T1000 (cell line): ENCODE measurements at regions not wholly inside any gene's neighbourhood (a gene's known extent, or its start where the extent isn't known, plus 50 kb on each side); places are given as distances from the start of the nearest gene placed in this dataset.
"Not testable (repeated sequence)": the region's sequence is repeated elsewhere in the genome, so short reads cannot be mapped to it uniquely, and the experiment has no call there.

Source experiments
- DNase-seq: peaks from one replicate; lab custom pipeline; 2025; ENCODE audit warnings: mixed read lengths; lab: John Stamatoyannopoulos, UW

DNA sequence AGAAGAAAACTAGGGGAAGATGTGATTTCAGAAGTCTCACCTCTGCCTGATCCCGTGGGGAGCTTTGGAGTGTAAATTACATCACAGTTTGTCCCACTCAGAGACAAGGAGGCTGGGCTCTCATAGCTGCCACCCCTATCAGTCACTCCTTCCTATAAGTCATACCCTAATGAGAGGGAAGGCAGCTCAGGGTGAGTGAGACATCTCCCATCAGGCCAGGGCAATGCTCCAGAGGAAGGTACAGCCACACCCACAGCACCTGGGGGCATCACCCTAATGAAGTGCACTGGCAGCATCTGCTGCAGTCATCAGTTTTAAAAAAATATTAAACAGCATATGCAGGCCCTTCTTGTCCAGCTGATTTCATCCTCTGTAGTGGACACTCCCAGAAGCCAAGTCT is 223.1 kb upstream of the NBPF12 start:
- not testable (repeated sequence) for DNase-seq

DNA sequence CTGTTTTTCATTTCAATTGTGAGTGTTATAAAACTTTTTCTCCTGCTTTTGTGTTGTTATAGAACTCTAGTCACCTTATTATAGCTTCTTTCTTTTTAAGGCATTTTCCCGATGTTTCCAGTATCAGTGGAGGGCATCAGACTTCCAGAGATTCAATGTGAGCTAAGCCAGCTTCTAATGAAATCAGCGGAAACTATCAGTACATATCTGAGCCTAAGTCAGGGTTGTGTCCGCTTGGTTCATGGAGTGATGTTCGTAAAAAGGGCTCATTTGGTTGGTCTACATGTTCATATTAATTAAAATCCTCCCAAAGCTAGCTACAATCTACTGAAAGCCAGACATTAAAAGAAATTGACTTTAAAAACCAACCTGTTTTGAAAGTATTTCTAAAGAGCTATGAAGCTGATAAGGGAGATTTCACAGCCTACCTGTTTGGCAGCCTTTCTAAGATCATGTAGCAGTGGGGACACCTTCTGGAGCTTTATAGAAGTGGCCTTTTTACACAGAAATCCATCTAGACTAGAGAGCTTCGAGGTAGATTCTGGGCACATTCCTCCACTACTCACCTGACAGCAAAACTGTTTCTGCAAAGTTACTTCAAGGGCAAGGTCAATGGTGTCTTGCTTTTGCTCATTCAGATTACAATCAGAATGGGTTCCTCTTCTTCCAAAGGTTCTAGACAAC is 227.1 kb upstream of the NBPF12 start:
- not testable (repeated sequence) for DNase-seq

DNA sequence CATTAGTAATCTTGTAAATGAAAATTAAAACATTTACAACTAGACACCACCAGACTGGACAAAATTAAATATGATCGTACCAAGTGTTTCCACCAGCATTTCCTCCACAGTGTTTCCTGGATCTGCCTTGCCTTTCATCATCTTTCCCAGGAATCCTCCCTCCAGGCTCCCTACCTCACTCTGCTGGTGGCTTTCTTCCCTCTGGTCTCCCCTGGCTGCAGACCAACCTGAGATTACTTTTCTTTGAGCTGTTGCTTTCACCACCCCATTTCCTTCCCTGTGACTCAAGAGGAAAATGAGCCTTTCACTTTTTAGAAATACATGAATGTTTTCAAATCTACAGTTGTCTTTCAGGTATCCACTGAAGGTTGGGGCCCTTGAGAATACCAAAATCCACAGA is 228.8 kb upstream of the NBPF12 start:
- DNase-seq = not testable (repeated sequence)

DNA sequence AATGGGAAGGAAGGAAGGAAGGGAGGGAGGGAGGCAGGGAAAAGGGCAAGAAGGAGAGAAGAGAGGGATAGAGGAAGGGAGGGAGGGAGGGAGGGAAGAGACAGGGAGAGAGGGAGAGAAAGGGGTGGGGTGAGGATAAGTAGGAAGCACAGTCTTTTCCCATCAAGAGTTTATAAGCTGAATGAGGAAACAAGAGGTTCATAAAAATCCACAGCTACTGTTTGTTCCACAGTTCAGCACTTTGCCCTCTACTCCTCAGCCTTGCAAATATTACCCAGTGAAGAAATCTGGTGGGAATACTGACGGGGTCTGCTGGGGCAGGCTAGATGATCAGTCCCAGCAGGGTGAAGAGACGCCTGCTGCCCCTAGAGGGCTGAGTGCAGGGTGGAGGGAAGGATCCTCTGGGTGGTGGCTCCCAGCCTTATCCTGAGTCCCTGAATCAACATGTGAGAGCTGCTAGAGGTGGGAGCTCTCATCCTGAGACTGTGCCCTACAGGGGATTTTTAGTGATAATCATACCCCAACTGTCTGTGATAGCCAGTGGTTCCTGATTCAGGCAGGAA is 233.9 kb upstream of the NBPF12 start:
- not testable (repeated sequence) for DNase-seq

DNA sequence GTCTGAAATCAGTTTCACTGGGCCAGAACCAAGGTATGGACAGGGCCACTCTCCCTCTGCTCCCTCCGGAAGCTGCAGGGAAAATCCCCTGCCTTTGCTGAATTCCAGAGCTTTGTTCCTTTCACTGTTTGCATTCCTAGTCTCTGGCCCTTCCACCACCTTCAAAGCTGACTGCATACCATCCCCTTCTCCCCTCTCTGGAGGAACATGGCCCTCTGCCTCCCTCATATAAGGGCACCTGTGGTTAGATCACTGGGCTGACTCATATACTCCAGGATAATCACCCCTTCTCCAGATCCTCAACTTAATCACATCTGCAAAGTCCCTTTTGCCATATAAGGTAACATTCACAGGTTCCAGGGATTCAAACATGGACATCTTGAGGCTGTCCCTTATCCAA is 236.8 kb upstream of the NBPF12 start:
- not testable (repeated sequence) for DNase-seq

DNA sequence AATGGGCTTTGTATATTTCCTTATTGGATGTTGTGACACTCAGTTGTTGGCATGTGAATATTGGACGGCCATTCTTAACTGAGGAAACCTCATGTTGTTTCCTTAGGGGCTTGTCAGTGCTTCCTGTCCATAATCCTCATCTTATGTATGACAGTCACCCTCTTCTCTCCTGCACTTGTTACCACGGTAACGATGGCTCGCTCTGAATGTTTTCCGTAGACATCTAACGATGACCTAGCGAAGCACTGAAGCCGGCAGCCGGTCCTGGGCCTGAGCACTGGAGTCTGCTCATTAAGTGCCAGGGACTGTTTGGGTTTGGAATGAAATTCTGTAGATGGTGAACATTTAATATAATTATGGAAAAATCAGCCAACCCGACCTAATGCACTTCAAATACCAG is 242.7 kb upstream of the NBPF12 start:
- not testable (repeated sequence) for DNase-seq

DNA sequence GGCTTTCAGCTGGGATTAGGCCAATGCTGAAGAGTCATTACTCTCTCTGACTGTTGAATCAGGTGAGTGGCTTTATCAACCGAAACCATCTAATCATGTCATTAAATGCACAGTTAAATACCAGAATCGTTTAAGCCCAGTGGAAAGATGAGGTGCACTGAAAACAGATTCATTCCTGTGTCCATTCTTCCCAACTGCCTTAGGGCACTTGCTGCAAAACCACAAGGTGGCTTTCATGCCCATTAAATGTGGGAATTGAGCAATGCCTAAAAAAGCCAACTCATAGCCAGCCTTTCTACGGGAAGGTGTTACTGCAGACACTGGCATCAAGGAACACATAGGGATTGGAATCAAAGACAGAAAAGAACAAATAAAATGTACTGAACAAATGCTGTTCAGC is 246.3 kb upstream of the NBPF12 start:
- not testable (repeated sequence) for DNase-seq

DNA sequence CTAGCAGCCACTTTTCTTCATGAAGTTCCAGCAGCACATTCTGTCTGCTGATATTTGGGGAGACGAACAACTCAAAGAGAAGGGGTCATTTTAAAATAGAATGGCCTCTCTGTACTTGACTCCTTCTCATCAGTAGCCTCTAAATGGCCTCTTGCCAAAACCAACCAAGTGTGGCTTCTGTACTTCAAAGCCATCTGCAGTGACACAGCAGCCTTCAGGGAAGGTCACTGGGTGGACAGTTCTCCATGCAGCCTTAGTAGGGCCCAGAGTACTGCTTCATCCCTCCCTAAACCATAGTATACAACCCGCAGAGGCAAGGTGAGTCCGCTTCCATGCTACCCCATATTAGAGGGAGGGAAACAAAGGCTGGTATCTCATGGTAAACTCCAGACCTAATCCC is 249.2 kb upstream of the NBPF12 start:
- DNase-seq = not testable (repeated sequence)

DNA sequence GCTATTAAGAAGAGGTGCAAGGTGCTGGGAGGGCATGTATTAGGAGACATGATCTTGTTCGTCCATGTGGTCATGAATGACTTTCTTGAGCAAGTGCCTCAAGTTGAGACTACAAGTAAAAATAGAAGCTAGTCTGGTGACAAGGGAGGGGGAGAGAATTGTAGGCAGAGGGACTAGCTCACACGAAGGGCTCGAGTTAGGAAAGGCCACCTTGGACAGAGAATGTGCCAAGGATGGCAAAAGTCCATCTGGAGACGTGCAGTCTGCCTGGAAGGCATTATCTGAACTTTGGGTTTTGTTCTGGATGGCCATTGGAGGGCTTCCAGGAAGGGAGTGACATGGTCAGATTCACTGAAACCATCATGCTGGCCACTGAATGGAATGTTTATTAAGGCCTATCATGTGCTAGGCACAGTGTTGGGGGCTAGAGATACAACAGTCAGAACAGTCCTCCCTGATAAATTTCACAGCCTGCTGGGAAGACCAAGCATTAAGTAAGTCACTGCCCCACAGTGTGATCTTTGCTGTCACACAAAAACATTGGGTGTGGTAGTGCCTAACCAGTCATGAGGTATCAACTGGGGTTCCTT is 251.3 kb upstream of the NBPF12 start:
- not testable (repeated sequence) for DNase-seq

DNA sequence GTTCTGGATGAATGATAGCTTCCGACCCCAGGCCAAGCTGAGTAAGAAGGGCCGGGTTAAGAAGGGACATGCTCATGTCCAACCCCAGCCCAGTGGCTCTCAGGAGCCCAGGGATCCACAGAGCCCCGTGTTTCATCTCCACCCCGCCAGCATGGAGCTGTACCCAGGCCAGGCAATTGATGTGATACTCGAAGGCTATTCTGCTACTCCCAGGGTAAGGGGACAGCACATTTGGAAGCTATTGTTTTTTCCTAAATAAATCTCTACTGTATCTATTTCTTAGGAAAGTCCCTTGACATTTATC is 255.0 kb upstream of the NBPF12 start:
- DNase-seq = not testable (repeated sequence)

DNA sequence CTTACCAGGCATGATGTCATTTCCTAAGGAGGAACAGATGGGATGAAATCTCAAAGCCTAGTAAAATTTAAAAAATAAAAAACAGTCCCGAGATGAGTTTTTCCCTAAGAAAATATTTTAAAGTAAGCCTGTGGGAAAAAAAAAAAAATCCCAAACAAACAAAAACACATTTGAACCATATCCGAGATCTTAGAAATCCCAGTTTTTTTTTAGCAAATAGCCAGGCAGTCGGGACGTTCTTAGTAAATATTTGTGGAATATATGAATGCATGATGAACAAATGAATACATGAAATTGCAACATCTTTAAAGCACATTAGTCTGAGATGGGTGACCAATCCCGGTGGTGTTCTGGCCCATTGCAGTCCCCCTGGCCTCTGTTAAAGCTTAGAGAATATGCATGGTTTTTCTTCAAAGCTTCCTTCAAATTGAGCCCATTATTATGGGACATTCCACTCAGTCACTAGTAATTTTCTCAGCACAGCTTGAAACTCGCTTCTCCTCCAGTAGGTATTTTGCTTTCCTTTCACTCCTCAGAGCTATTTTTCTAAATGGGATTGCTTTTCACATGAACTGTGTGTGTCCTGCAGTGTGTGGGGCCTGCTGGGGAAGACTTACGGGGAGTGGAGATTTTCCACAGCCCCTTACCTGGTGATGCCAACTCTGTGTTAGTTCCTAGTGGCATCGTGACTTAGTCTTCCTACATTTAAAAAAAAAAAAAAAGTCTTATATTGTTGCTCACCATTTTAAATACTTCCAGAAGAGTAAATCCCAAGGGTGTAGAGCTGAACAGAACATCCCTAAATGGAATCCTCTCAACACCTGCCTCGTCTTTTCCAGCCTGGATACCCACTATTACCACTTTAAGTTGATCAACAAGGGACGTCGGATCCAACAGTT is 255.6 kb upstream of the NBPF12 start:
- DNase-seq = not testable (repeated sequence)

DNA sequence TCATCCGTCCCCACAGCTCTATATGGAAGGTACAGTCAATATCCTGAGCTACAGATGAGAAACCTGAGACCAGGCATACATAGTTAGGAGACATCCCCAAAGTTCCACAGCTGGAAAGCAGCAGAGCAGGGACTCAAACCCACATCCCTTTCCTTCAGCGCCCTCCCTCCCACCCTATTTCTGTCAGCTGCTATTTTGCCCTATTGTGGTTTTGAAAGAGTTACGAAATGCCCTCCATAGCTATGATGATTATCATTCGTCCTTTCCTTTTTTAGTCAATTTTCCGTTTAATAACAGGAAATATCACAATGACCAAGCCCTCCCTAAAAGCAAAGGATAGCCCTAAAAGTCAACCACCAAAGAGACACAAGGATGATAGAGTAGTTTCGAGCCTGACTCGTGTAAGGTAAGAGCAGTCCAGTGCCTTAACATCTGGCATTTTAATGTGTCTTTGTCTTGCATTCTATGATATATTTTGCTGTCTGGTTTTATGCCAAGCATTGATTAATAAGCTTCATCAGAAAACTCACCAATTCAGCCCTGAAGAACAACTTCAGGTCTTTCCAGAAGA is 264.3 kb upstream of the NBPF12 start:
- not testable (repeated sequence) for DNase-seq

DNA sequence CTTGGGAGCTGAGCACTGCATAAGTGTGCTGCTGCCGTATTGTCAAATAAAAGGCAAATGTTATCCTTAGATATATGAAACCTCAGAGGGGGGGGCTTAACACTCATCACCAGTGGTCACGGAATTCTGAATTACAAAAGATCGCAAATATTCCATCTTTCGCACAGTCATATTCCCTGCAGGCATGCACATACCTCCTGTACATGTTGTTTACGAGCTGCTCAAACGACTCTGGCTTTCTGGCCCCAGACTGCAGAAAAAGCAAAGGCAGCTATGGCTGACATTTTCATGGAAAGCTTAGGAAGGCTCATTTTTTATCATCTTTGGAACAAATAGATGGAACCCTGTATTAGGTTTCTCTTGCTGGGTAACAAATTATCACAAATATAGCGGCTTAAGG is 265.5 kb upstream of the NBPF12 start:
- not testable (repeated sequence) for DNase-seq

DNA sequence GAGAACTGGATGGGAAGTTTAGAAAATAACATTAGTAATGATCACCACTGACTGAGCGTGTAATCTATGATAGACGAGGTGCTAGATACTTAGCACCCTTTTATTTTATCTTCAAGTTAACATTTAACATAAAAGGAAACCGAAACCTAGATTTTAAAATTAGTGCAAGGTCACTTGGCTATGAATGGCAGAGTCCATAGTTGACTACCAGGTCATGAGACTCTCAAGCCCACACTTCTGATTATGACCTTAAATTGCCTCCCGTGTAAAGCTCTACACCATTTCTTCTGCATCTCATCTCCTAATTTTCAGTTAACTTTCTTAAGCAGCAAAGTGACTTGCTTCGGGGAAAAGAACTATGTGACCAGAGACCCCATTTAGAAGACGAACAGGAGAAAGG is 266.5 kb upstream of the NBPF12 start:
- not testable (repeated sequence) for DNase-seq

DNA sequence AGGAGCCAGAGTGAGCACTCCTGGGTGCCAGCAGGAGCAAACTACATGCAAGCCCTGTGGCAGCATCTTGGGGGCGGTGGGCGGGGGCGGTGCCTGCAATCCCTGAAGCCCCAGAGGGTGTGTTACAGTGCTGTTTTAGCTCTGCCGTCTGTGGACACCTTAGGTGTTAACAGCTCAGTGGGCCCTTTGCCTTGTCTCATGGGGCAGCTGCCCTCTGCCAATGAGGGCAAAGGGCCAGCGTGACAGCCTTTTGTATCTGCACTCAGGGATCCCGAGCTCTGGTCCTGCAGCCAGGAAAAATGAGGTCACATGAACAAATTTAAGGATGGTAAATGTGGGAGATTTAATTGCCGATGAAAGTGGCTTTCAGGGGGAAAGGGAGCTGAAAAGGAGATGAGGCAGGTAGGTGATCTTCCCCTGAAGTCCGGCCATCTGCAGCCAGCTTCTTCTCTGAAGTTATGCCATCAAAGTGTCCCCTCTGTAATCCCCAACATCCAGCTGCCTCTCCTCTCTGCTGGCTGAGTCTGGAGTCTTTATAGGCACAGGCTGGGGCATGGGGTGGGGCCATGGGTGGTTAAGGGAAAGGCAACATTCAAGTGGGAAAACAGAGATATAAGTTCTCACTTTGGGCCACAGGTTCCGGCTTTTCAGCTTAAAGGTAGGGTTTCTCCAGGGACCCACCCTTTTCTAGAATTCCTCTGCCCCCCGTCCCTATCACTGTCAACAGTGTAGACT is 267.1 kb upstream of the NBPF12 start:
- DNase-seq = not testable (repeated sequence)

DNA sequence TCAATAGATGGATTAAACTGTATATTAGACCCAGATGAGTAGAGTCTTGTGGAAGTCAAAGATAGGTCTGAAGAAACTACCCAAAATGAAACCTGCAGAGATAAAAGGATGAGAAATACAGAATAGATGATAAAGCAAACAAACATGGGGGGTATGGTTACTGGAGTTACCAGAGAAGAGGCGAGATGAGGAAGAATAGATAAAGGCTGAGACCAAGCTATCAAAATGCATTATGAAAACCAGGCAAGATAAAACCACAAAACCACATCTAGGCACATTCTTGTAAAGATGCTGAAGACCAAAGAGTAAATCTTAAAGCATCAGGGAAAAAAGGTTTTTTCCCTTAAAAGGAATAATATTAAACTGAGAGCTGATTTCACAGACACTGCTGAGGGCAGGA is 271.8 kb upstream of the NBPF12 start:
- DNase-seq = not testable (repeated sequence)

DNA sequence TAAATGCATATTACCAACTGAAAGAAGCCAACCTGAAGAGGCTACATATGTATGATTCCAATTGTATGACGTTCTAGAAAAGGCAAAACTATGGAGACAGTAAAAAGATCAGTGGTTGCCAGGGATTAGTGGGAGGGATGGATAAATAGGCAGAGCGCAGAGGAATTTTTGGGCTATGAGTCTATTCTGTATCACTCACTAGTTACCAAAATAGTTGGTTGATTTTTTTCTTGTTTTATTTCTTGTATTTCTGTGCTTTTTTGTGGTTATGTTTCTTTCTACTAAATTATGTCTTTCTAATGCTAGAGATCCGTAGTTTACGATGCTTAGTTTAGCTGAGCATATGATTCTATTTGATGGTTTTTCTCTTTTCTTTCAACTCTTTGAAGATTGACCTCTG is 277.9 kb upstream of the NBPF12 start:
- DNase-seq = not testable (repeated sequence)

DNA sequence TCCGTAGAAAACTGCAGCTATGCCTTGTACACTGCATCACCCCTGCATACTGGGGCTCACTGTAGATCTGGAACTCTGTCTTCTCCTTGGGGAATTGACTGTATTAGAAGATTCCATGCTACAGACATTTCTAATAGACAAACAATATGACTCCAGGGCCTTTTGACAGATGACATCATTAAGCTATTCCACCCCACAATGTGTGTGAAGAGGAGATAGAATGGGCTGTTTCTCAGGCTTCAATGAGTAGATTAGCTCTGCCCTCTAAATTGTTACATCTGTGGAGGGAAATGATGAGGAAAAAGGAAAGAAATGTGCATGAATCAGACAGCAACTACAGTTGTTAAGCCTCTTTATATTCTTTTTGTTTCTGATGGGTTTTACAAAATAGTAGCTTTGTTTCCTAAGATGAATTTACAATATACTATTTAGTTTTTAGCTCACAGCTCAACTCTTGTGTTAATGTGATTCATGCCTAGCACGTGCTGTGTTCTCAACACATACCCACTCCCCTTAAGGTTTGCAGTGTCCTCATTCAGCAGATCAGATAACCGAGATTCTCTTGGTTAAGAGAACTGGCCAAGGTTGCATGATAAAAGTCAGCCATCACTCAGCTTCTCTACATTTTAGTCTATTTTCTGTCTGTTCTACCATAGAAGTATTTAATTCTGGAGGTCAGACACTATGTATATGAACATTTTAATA is 281.6 kb upstream of the NBPF12 start:
- DNase-seq = not testable (repeated sequence)

DNA sequence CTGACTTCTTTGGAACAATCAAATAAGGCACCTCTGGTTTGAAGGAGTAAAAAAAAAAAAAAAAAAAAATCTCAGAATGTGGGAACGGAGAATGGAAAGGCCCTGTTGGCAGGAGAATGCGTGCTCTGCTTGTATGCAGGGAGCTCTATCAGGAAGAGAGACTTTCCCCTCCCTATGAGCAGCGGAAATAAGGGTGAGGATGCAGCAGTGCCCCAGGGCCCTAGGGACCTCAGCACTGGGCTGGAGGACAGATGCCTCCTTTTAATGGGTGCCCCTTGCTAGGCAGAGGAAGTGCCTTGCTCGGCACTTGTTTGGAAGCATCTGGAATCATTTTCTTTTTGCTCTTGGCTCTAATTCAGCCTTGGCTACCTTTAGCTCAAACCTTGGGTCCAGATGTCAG is 283.4 kb upstream of the NBPF12 start:
- not testable (repeated sequence) for DNase-seq

DNA sequence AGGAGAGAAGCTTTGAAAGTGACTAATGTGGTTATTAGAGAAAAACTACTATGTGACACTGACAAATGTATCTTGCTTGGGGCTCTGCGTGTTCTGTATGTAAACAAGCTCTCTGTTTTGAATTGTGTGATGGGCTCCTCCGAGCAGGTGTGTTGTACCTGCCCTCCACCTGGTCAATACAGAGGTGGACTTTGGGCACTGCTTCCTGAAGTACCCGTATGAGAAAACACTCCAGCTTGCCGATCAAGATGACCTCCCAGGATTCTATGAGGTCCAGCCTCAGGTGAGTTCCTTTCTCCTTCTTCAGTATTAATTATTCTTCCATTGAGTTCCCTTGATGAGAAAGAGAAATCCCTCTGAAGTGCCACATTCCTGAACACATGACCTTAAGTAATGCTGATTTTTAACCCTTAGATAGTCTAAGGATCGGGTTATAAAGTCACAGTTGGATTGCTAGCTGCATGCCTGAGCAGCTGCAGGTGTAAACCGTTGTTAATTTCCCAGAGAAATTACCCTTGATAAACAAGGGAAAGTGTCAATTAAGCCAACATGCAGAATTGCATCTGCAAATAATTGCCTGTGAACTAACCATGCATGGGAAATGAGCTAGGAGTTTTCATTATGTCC is 292.0 kb upstream of the NBPF12 start:
- DNase-seq = not testable (repeated sequence)
